Heart left ventricle (tissue), 13 donors: ENCODE measurements at regions not wholly inside any gene's neighbourhood (a gene's known extent, or its start where the extent isn't known, plus 50 kb on each side); places are given as distances from the start of the nearest gene placed in this dataset.

Experiments
- CTCF ChIP-seq, 12 donors: fragments of 200-600 bp; sonication (generic) in 4 of 12; IDR thresholded peaks; one replicate each; pipeline versions ENCODE4 v1.5.0 to v1.8.0; 2018 to 2022; ENCODE audit warnings: antibody characterized with exemption in 12 of 12, mild to moderate bottlenecking in 5 of 12
- POLR2A ChIP-seq, 2 donors: fragments of 450-650 bp; IDR thresholded peaks; one replicate each; pipeline ENCODE4 v1.6.1; 2017; ENCODE audit warnings: antibody characterized with exemption in 2 of 2, mild to moderate bottlenecking in 2 of 2, moderate library complexity in 2 of 2
- donor health status: ischemic (EF 13 %, LVEDD 7.1; RV severe dilation, severe dysfunction).
- donor health status: DM: no; HTN: yes; CAD: no.
- donor health status: DM: no; HTN: no; CAD: no.
- donor health status: ischemic (EF 25% LVEDD 6.9; RV normal size, moderate dysfunction).
- donor health status: ischemic (EF 25% LVEDD 5.7; RV mildly dilated, moderate dysfunction).
- donor health status: ischemic (EF 35%, LVEDD 5.7; RV mildly dilated, moderate dysfunction).
- donor health status: nonischemic (EF 11% LVEDD 7.7; RV severe dilation, severe dysfunction).
- donor health status: DM: yes; HTN: yes; CAD: no.
- donor health status: PGD.
- donor health status: ischemic (EF 29% LVEDD 5.4; RV normal size, mild dysfunction).
- donor health status: nonischemic (EF 23%, LVEDD 6.1; RV moderate dilation, normal function).

DNA sequence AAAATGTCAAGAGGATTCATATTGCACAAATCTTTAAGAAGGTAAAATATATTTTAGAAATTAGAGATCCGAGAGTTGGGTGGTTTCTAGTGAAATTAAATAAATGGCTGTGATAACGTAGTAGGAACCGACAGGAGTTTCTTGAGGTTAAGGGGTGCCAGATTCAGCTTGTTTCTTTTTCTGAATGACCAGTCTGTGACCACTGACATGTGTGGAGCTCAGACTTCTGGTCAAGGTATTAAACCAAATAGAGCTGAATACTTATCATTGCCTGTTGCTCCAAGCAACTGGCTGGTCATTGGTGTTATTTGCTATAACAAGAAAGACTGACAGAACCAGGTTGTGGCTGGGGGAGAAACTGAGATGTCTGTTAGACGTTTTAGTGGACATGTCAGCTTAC lies 408.2 kb upstream of the HS6ST1 start:
- TF ChIP-seq CTCF (IDR thresholded peaks at IDR 0.05) (no peak), POLR2A (IDR thresholded peaks at IDR 0.05) (no peak)
